ENCODE measurements at regions not wholly inside any gene's neighbourhood (a gene's known extent, or its start where the extent isn't known, plus 50 kb on each side); places are given as distances from the start of the nearest gene placed in this dataset.
A peak's percentile ranks its signal among the peaks of the same experiment; 100 is the strongest.

DNA sequence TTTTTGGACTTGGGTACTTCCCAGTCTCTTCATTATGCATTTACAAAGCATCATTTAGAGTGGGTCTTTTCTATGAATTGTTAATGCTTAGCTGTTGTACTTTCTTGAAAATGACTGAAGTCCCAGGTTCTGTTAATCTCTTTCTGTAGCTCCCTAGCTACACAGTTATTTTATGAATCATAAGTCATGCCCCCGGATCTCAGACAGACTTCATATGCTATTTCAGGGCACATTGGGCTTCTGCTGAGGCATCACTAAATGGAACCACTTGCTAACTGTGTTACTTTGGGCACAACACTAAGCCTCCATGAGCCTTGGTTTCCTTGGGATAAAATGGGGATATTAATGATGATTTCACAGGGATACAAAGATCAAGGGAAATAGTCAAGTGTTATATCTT, 55.5 kb upstream of the RBM15 start:
- H3K4me1 ChIP-seq (ENCODE audit: insufficient read depth, low read length) = no peaks in the 10 kb centered on the region
- H3K36me3 ChIP-seq (ENCODE audit: insufficient read depth, low read length) = no peaks in the 10 kb centered on the region
- no peaks in the 10 kb centered on the region for H3K27me3 ChIP-seq (ENCODE audit: control insufficient read depth in 1 of 2, insufficient read depth in 2 of 2, low read length in 2 of 2)
- ChIA-PET POLR2A (no interaction called here), CTCF (no interaction called here)
- no peak overlapping the region for H3K27ac ChIP-seq (ENCODE audit: low read depth in 1 of 2, low read length in 2 of 2)
- H3K4me3 Mint-ChIP-seq = no peak overlapping the region
- no peak overlapping the region for H3K27ac Mint-ChIP-seq
- ATAC-seq (ENCODE audit: poor library complexity) = no peak
- H3K9me3 Mint-ChIP-seq = no peaks in the 10 kb centered on the region
- TF ChIP-seq CTCF (IDR thresholded peaks at IDR 0.05) = no peak
- no peaks in the 10 kb centered on the region for H3K27me3 Mint-ChIP-seq
- no peaks in the 10 kb centered on the region for H3K9me3 ChIP-seq (ENCODE audit: control insufficient read depth in 1 of 2, insufficient read depth in 1 of 2, low read length in 2 of 2)
- H3K36me3 Mint-ChIP-seq (ENCODE audit: low read depth) = no peaks in the 10 kb centered on the region
- no peak overlapping the region for H3K4me3 ChIP-seq (ENCODE audit: low read length)
- no peaks in the 10 kb centered on the region for H3K4me1 Mint-ChIP-seq (ENCODE audit: low read depth)
- intact Hi-C loops (cut with DNase I, micrococcal nuclease) = no loop called here
- DNase-seq = no peak

DNA sequence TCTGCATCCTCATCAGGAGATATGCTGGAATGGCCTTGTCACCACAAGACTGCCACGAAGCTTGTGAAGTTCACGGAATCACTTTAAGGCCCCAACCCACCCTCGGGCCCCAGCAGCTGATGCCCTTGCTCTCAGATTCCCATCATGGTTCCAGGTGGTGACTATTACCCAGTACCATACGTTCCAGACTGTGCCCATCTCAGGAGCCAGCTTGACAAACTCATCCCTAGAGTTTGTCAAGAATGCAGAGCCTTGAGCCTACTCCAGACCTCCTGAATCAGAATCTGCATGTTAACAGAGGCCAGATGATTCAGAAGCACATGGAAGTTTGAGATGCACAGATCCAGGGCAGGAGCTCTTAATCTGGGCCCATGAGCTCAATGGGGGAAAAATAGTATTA, 53.9 kb upstream of the RBM15 start:
- Histone ChIP-seq H3K9me3 (ENCODE audit: control insufficient read depth in 1 of 2, insufficient read depth in 1 of 2, low read length in 2 of 2) (no peaks in the 10 kb centered on the region), H3K27me3 (ENCODE audit: control insufficient read depth in 1 of 2, insufficient read depth in 2 of 2, low read length in 2 of 2) (no peaks in the 10 kb centered on the region), H3K36me3 (ENCODE audit: insufficient read depth, low read length) (no peaks in the 10 kb centered on the region), H3K27ac (ENCODE audit: low read depth in 1 of 2, low read length in 2 of 2) (no peak overlapping the region), H3K4me1 (ENCODE audit: insufficient read depth, low read length) (no peaks in the 10 kb centered on the region), H3K4me3 (ENCODE audit: low read length) (no peak overlapping the region)
- CTCF ChIA-PET = no interaction called here
- POLR2A ChIA-PET = no interaction called here
- no peak overlapping the region for H3K27ac Mint-ChIP-seq
- DNase-seq = no peak
- no peaks in the 10 kb centered on the region for H3K4me1 Mint-ChIP-seq (ENCODE audit: low read depth)
- intact Hi-C loops (cut with DNase I, micrococcal nuclease) = no loop called here
- ATAC-seq (ENCODE audit: poor library complexity) = no peak
- H3K9me3 Mint-ChIP-seq = no peaks in the 10 kb centered on the region
- no peaks in the 10 kb centered on the region for H3K27me3 Mint-ChIP-seq
- H3K36me3 Mint-ChIP-seq (ENCODE audit: low read depth) = no peaks in the 10 kb centered on the region
- no peak for TF ChIP-seq CTCF (IDR thresholded peaks at IDR 0.05)
- no peak overlapping the region for H3K4me3 Mint-ChIP-seq

DNA sequence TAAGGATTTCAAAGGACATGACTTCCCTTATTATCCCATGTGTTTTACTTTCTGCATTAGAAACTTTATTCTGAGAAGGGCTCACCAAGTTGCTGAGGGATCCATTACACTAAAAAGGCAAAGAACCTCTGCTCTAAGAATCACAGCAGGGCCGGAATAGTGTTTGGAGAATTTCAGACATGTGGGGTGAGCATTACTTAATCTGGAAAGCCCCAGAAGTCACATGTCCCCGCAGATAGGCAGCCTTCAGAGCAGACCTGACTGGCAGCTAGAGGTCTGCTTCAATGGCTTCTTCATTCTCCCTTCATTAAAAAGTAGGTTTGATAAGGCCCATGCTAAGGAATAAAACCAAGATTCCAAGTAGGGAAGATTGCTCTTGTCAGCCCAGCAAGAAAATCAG, 52.6 kb upstream of the RBM15 start:
- Mint-ChIP-seq H3K27ac (no peak overlapping the region), H3K4me1 (ENCODE audit: low read depth) (no peaks in the 10 kb centered on the region), H3K36me3 (ENCODE audit: low read depth) (no peaks in the 10 kb centered on the region), H3K27me3 (no peaks in the 10 kb centered on the region), H3K4me3 (no peak overlapping the region), H3K9me3 (no peaks in the 10 kb centered on the region)
- no peaks in the 10 kb centered on the region for H3K9me3 ChIP-seq (ENCODE audit: control insufficient read depth in 1 of 2, insufficient read depth in 1 of 2, low read length in 2 of 2)
- H3K36me3 ChIP-seq (ENCODE audit: insufficient read depth, low read length) = no peaks in the 10 kb centered on the region
- no peaks in the 10 kb centered on the region for H3K27me3 ChIP-seq (ENCODE audit: control insufficient read depth in 1 of 2, insufficient read depth in 2 of 2, low read length in 2 of 2)
- intact Hi-C loops (cut with DNase I, micrococcal nuclease) = no loop called here
- no peak for TF ChIP-seq CTCF (IDR thresholded peaks at IDR 0.05)
- peak in 1 of 14 experiments; percentile 10 for DNase-seq
- H3K27ac ChIP-seq (ENCODE audit: low read depth in 1 of 2, low read length in 2 of 2) = no peak overlapping the region
- POLR2A ChIA-PET = no interaction called here
- H3K4me1 ChIP-seq (ENCODE audit: insufficient read depth, low read length) = no peaks in the 10 kb centered on the region
- no peak for ATAC-seq (ENCODE audit: poor library complexity)
- CTCF ChIA-PET = no interaction called here
- no peak overlapping the region for H3K4me3 ChIP-seq (ENCODE audit: low read length)
